ELR (cell line): ENCODE measurements at regions not wholly inside any gene's neighbourhood (a gene's known extent, or its start where the extent isn't known, plus 50 kb on each side); places are given as distances from the start of the nearest gene placed in this dataset.

Experiments
- DNase-seq: peaks from one replicate; pipeline ENCODE4 v3.0.0-alpha.2; 2015; ENCODE audit warnings: low read depth

GRCh38 chr2:64221935-64222334, 77.7 kb upstream of the PELI1 start:
- DNase-seq: no peak

GRCh38 chr2:64222351-64222750, 78.1 kb upstream of the PELI1 start:
- no peak for DNase-seq

DNA sequence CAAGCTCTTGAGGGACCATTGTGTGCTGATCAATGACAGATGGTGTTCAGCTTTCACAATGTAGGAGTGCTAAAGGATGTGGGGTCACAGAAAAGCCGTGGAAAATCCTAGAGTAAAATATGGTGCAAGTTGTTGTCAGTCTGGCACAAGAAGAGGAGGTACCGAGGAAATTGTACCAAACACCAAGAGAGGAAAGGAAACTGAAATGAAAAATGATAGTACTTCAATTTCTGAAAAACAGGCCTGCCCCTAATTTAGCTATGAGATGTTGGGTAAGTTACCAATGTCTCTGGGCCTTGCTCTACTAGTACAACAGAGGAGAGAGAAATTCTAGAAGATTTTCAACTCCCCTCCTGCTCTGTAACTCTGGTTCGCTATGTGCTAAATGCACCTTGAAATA, 78.8 kb upstream of the PELI1 start:
- DNase-seq: no peak

DNA sequence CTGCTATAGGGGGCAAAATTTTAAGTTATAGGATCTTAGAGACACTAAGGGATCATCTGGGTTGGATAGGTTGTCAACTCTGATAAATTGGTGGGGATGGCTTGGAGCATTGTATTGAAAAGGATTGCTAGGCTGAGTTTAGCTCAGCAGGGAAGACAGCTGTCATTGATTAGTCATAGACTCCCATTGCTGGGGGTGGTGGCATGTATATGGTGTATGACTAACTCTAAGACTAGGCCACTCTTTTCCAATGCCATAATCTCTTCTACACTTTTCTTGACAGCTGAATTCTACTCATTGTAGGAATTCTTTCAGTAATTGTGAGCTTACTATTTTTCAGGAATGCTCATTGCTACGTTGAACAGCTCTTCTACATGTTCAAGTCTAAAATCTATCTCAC, 81.3 kb upstream of the PELI1 start:
- peak; percentile 73 for DNase-seq

DNA sequence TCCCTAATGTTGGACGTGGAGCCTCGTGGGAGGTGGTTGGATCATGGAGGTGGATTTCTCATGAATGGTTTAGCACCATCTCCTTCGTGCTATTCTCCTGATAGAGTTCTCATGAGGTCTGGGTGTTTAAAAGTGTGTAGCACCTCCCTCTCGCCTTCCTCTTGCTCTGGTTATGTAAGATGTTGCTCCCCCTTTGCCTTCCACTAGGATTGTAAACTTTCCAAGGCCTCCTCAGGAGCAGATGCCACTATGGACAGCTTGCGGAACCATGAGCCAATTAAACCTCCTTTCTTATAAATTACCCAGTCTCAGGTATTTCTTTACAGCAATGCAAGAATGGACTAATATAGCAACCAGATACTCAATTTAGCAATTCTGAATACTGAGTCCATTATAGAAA, 82.4 kb upstream of the PELI1 start:
- no peak for DNase-seq

DNA sequence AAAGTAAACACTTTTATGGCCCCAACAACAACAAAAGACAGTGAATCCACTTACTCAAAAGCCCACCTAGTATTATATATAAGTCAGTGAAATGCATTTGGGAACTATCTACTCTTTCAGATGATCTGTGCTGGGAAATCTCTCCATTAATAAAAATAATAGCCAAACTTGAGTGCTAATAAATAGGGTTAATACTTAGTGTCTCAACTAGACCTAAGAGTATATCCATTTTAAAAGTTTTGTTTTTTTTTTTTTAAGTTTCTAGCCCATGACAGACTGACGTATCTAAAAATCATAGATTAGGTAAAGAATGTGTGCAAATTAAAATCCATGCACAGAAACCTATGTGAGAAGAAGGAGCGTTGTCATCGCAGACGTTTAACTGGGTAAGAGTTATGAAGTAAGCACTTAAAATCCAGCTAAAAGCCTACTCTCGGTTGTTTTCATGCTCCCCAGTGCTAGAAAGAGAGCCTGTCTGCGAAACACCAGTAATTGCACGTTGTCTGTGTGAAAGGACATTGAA, 83.4 kb upstream of the PELI1 start:
- no peak for DNase-seq

- DNase-seq: peak; percentile 76
Observed at GRCh38 chr2:64228126-64228678, 84.0 kb upstream of the PELI1 start.

GRCh38 chr2:64228918-64229317, 84.7 kb upstream of the PELI1 start:
- DNase-seq: peak; percentile 21

DNA sequence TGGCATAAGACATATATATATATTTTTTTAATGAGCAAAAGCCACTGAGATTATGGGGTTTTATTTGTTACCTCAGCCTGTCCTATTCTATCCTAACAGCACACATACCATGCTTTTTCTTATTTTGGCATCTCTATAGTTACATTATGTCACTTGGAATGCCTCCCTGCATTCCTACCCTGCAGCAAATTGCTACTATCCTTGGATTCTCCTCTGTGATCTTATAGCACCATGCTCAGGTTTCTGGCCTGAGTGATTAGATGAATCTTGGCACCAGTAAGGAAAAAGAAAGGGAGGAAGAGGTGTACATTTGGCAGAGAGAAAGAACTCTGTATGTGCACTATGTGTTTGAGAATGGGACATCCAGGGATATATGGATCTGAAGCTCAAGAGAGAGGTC, 86.3 kb upstream of the PELI1 start:
- DNase-seq: no peak

GRCh38 chr2:64232266-64232665, 88.0 kb upstream of the PELI1 start:
- no peak for DNase-seq

GRCh38 chr2:64233376-64233922, 89.2 kb upstream of the PELI1 start:
- DNase-seq: no peak

DNA sequence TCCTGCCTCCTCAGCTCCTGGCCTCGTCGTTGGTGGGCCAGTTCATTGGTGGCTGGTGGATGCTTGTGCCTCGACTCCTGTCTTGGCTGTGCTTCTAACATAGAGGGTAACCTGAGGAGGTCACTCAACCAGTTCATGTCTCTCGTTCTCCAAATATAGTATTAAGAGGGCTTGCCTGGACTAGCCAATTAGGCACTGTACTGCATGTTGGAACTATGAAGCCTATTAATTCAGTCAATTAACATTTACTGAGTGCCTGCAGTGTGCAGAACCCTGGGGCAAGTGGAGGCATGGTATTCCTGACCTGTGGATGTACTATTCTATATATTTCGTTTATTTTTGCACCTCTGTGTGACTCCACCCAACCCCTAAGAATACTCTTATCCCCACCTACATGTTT, 89.9 kb upstream of the PELI1 start:
- DNase-seq: no peak

GRCh38 chr2:64234785-64235184, 90.6 kb upstream of the PELI1 start:
- no peak for DNase-seq

DNA sequence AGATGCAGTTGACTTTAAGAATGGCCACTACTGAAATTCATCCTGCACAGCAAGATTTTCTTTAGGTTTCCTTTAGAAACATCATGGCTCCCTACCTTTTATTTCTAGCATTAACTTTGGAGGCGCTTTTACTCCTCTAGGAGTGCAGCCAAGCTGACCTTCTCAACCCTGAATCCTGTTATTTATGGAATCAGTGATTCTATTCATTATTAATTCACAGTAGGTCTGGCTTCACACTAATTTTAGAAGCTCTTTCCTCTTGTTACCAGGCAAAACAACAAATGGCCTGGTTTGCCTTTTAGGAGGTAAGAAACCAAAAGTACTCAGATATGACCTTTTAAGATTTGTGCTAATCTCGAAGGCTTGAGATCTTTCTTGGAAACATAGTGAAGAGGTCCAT, 93.0 kb upstream of the PELI1 start:
- DNase-seq: no peak

DNA sequence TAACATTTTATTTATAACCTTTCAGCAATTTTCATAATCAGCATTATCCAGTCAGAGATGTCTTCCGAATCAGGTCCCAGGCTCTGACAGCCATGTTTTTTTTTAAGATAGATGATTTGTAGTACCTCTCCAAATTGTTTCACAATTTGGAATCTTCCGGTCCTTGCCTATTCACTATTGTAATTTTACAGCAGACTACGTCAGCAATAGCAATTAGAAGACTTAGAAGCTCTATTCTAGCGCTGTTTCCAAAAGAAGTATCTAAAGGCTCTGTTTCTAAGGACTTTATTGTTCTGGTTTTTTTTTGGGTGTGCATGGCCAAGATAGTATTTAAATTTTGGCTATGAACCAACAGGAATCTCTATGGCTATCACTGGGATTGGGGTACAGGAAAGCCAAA, 94.6 kb upstream of the PELI1 start:
- no peak for DNase-seq

GRCh38 chr2:64243081-64244036, 99.1 kb upstream of the PELI1 start:
- no peak for DNase-seq

GRCh38 chr2:64244037-64244416, 99.8 kb upstream of the PELI1 start:
- no peak for DNase-seq

GRCh38 chr2:64245631-64246030, 101.4 kb upstream of the PELI1 start:
- no peak for DNase-seq

- no peak for DNase-seq
Observed at GRCh38 chr2:64246962-64247361, 102.7 kb upstream of the PELI1 start.

DNA sequence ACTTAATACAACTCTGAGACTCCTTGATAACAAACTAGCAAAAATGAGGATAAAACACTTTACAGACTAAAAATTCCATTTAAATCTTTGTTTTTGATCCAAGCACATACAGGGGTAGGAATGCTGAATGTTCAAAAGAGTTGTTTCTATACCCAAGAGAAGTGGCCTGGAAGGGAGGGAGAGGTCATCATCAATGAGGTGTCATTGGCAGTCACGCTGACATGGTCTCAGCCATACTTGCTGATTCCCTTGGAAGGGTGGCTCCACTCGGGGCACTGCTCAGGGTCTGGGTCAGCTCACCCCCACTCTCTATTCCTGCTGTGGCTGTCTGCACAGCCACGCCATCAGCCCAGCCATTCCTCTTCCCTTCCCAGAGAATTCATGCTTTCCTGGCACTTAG, 105.2 kb upstream of the PELI1 start:
- DNase-seq: no peak

GRCh38 chr2:64250063-64250462, 105.8 kb upstream of the PELI1 start:
- DNase-seq: no peak

DNA sequence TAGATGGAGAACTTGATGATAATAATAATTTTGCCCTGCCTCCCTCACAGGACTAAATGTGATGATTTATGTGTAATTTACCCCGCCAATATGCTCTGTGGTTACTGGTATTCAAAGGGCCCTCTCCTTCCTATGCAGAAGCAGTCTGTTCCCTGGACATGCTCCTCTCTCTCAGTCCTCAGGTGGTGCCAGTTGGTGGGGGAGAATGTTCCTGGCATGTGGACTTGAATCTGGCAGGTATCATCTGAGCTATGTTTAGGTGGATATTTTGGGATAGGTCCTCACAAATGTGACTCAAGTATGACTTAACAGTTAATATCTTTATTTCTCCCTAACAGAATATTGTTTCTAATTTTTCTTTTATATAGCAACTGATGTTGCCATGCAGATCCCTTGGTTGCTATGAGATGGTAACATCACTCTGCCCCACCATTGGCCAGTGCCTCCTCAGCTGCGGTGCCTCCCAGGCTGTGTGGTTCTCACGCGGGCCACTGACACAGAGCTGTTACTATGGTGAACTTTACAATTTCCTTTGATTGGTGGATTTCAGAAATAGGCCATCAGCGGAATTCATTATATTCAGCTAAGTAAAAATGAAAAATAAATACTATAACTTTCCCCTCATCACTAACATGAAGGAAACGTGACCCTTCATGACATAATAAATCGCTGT, 106.7 kb upstream of the PELI1 start:
- no peak for DNase-seq
